ENCODE measurements at regions not wholly inside any gene's neighbourhood (a gene's known extent, or its start where the extent isn't known, plus 50 kb on each side); places are given as distances from the start of the nearest gene placed in this dataset.

GRCh38 chr9:29648601-29649000 lies 2075.3 kb upstream of the C9orf72 start:
- DNase-seq = no peak

- DNase-seq = no peak
Measured at GRCh38 chr9:29656641-29657406, 2083.5 kb upstream of the C9orf72 start.

GRCh38 chr9:29657821-29658220 lies 2084.5 kb upstream of the C9orf72 start:
- DNase-seq = no peak

GRCh38 chr9:29659014-29659413 lies 2085.7 kb upstream of the C9orf72 start:
- DNase-seq = no peak

GRCh38 chr9:29659736-29660135 lies 2086.5 kb upstream of the C9orf72 start:
- DNase-seq = peak in 1 of 3 experiments; percentile 19

GRCh38 chr9:29668732-29669131 lies 2095.5 kb upstream of the C9orf72 start:
- DNase-seq = no peak

- no peak for DNase-seq
Measured at GRCh38 chr9:29669613-29670012, 2096.3 kb upstream of the C9orf72 start.

- no peak for DNase-seq
Measured at GRCh38 chr9:29685531-29685930, 2112.2 kb upstream of the C9orf72 start.

GRCh38 chr9:29691145-29691544 lies 2117.9 kb upstream of the C9orf72 start:
- no peak for DNase-seq

- DNase-seq = peak in 2 of 3 experiments; percentile 2 to 25
Measured at GRCh38 chr9:29691758-29692407, 2118.6 kb upstream of the C9orf72 start.

- no peak for DNase-seq
Measured at GRCh38 chr9:29697011-29697410, 2123.7 kb upstream of the C9orf72 start.

GRCh38 chr9:29701559-29701958 lies 2128.3 kb upstream of the C9orf72 start:
- no peak for DNase-seq

- no peak for DNase-seq
Measured at GRCh38 chr9:29701971-29702370, 2128.7 kb upstream of the C9orf72 start.

GRCh38 chr9:29714860-29715259 lies 2141.6 kb upstream of the C9orf72 start:
- DNase-seq = peak in 1 of 3 experiments; percentile 6

GRCh38 chr9:29717631-29718030 lies 2144.3 kb upstream of the C9orf72 start:
- DNase-seq = no peak

- DNase-seq = no peak
Measured at GRCh38 chr9:29730163-29730562, 2156.9 kb upstream of the C9orf72 start.

- DNase-seq = no peak
Measured at GRCh38 chr9:29740518-29740917, 2167.2 kb upstream of the C9orf72 start.

GRCh38 chr9:29741169-29741568 lies 2167.9 kb upstream of the C9orf72 start:
- DNase-seq = no peak

GRCh38 chr9:29750062-29750461 lies 2176.8 kb upstream of the C9orf72 start:
- no peak for DNase-seq

GRCh38 chr9:29751226-29751625 lies 2177.9 kb upstream of the C9orf72 start:
- no peak for DNase-seq

- no peak for DNase-seq
Measured at GRCh38 chr9:29753638-29754037, 2180.4 kb upstream of the C9orf72 start.

GRCh38 chr9:29769019-29769418 lies 2195.7 kb upstream of the C9orf72 start:
- DNase-seq = no peak

- no peak for DNase-seq
Measured at GRCh38 chr9:29773676-29774075, 2200.4 kb upstream of the C9orf72 start.

- no peak for DNase-seq
Measured at GRCh38 chr9:29775491-29775890, 2202.2 kb upstream of the C9orf72 start.
